ENCODE measurements at regions not wholly inside any gene's neighbourhood (a gene's known extent, or its start where the extent isn't known, plus 50 kb on each side); places are given as distances from the start of the nearest gene placed in this dataset.

DNA sequence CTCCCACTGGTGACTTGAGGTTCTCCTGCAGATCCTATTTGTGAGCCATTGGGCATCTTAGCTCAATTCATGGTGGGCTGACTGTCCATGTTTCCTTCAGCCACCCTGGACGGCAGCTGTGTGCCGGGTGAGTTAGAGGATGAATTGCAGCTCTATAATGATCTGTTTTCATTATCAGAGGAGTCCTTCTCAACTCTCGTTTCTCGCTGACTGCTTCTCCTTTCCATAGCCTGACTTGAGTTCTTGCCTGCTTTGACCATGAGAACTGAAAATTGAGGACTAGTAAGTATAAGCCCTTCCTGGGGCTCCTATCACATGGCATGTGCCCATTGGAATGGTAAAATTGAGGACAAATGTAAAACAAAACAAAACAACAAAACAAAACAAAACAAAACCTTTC lies 121.8 kb downstream of the CDC42EP3 start:
- Mint-ChIP-seq H3K36me3 (ENCODE audit: low read depth) (no peaks in the 10 kb centered on the region), H3K4me3 (no peak overlapping the region), H3K27me3 (ENCODE audit: low read depth, poor library complexity) (peaks cover 5% of the 10 kb centered on the region), H3K27ac (no peak overlapping the region), H3K4me1 (no peaks in the 10 kb centered on the region), H3K9me3 (peaks cover 4% of the 10 kb centered on the region)
- no peak for DNase-seq
- TF ChIP-seq, protein P1, sequence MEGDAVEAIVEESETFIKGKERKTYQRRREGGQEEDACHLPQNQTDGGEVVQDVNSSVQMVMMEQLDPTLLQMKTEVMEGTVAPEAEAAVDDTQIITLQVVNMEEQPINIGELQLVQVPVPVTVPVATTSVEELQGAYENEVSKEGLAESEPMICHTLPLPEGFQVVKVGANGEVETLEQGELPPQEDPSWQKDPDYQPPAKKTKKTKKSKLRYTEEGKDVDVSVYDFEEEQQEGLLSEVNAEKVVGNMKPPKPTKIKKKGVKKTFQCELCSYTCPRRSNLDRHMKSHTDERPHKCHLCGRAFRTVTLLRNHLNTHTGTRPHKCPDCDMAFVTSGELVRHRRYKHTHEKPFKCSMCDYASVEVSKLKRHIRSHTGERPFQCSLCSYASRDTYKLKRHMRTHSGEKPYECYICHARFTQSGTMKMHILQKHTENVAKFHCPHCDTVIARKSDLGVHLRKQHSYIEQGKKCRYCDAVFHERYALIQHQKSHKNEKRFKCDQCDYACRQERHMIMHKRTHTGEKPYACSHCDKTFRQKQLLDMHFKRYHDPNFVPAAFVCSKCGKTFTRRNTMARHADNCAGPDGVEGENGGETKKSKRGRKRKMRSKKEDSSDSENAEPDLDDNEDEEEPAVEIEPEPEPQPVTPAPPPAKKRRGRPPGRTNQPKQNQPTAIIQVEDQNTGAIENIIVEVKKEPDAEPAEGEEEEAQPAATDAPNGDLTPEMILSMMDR (IDR thresholded peaks at IDR 0.05): no peak

DNA sequence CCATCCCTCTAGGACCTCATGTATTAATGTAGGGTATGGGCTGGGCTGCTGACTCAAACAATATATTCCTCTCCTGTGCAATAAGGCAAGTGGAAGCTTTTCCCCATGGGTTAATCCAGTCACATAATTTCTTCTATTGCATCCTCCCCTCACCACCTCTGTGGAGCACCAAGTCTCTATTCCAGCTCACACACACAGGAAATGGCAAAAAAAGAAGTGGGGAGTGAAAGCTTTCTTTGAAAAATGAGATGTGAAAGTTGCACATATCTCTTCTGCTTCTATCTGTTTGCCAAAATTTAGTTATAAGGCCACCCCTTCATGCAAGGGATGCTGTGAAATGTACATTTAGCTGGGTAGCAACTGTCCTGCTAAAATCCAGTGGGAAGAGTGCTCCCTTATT lies 121.3 kb downstream of the CDC42EP3 start:
- peaks cover 5% of the 10 kb centered on the region for H3K27me3 Mint-ChIP-seq (ENCODE audit: low read depth, poor library complexity)

DNA sequence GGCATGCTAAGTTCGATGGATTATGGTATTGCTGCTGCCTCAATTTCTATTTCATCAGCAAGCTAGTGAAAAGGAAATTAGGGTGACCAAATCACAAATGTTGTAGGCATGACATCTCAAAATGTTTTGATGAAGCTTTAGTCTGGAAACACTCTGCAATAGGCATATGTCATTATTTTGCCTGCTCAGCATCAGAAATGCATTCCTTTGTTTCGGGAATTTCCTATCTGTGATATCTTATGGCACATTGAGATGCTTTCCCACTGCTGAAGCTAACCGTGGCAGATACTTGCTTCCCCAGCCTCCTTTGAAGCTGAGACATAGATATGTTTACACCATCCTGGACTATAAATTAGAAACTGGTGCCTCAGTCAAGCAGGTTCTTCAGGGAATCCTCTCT lies 119.7 kb downstream of the CDC42EP3 start:
- Mint-ChIP-seq H3K4me1 (no peaks in the 10 kb centered on the region), H3K4me3 (no peak overlapping the region), H3K27ac (no peak overlapping the region), H3K9me3 (peaks cover 4% of the 10 kb centered on the region), H3K36me3 (ENCODE audit: low read depth) (no peaks in the 10 kb centered on the region), H3K27me3 (ENCODE audit: low read depth, poor library complexity) (peaks cover 5% of the 10 kb centered on the region)
- DNase-seq: no peak
- TF ChIP-seq, protein P1 (IDR thresholded peaks at IDR 0.05): no peak

More for the DNA sequence above, 121.3 kb downstream of the CDC42EP3 start:
- no peak for DNase-seq
- Mint-ChIP-seq H3K9me3 (peaks cover 4% of the 10 kb centered on the region), H3K4me1 (no peaks in the 10 kb centered on the region), H3K4me3 (no peak overlapping the region), H3K27ac (no peak overlapping the region), H3K36me3 (ENCODE audit: low read depth) (no peaks in the 10 kb centered on the region)
- TF ChIP-seq, protein P1 (IDR thresholded peaks at IDR 0.05): no peak

DNA sequence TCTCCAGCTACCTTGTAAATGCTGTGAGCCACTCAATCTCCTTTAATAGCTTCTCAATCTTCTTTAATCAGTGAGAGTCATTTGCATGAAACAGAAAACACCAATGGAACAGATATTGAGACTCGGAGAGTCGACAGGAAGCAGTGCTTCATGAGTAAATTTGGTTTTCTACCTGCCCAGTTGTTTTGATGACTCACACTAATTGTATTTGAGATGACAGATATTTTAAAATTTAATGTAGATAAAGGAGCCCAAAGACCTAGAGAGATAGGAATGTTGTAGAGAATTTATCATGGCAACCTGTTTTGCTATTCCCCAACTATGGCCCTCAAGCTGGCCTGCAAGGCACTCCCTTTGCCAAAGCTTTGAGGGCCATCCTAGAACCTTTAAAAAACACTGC lies 119.1 kb downstream of the CDC42EP3 start:
- peaks cover 4% of the 10 kb centered on the region for H3K9me3 Mint-ChIP-seq
- no peaks in the 10 kb centered on the region for H3K36me3 Mint-ChIP-seq (ENCODE audit: low read depth)
- no peak overlapping the region for H3K4me3 Mint-ChIP-seq
- H3K4me1 Mint-ChIP-seq: no peaks in the 10 kb centered on the region
- TF ChIP-seq, protein P1 (IDR thresholded peaks at IDR 0.05): no peak
- no peak overlapping the region for H3K27ac Mint-ChIP-seq
- peaks cover 5% of the 10 kb centered on the region for H3K27me3 Mint-ChIP-seq (ENCODE audit: low read depth, poor library complexity)
- no peak for DNase-seq

DNA sequence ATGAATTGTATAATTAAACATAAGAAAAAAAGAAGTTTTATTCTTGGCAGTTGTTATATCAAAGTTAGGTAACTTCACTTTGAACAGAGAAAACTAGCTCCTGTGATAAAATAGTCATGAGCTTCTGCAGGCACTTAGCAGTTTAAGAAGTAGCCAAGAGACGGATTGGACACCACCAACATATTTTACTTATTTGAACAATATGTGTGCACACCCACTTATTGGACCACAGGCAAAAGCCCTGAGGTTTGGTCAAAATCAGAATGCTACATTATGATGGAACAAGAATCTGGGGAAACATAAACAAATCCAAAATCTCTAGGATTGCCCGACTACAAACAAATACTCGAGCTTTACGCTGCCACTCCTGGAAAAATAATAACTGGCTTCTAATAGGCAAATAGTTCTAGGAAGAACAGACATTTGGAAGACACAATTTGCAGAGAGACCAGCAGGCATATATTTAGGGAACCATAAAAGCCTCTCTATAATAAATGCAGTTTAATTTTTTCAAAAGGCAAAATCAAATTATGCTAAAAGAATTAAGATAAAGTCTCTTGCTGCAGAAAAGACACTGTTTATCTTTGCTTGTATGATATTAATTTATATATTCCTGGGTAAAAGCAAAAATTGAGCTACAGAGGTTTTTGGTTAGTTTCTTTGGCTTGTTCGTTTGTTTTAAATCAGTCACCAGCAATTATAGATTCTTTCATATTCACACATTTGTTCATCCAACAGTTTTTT lies 117.9 kb downstream of the CDC42EP3 start:
- TF ChIP-seq, protein P1 (IDR thresholded peaks at IDR 0.05): no peak
- Mint-ChIP-seq H3K27ac (no peak overlapping the region), H3K4me3 (no peak overlapping the region), H3K4me1 (no peaks in the 10 kb centered on the region), H3K9me3 (no peaks in the 10 kb centered on the region), H3K36me3 (ENCODE audit: low read depth) (no peaks in the 10 kb centered on the region), H3K27me3 (ENCODE audit: low read depth, poor library complexity) (peaks cover 7% of the 10 kb centered on the region)
- DNase-seq: no peak

DNA sequence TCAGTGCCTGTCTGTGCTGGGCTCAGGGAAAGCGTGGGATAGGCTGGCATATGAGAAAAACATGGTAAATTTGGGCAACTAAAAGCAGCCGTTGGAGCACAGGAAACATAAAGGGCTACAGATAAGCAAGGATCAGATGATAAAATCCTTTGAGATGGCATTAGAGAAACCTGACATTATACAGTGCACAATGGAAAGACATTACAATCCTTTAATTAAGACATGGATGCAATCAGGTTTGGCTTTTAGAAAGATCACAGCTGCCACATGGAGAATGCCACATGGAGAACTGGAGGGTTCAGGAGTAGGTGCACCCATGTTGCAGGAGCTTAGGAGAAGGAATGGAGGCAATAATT lies 117.3 kb downstream of the CDC42EP3 start:
- Mint-ChIP-seq H3K36me3 (ENCODE audit: low read depth) (no peaks in the 10 kb centered on the region), H3K9me3 (no peaks in the 10 kb centered on the region), H3K27ac (no peak overlapping the region), H3K4me3 (no peak overlapping the region), H3K27me3 (ENCODE audit: low read depth, poor library complexity) (peaks cover 7% of the 10 kb centered on the region), H3K4me1 (no peaks in the 10 kb centered on the region)
- no peak for DNase-seq
- TF ChIP-seq, protein P1 (IDR thresholded peaks at IDR 0.05): no peak

Data from nephron progenitor cell (in vitro differentiated cells).